ENCODE measurements at regions not wholly inside any gene's neighbourhood (a gene's known extent, or its start where the extent isn't known, plus 50 kb on each side); places are given as distances from the start of the nearest gene placed in this dataset.

DNA sequence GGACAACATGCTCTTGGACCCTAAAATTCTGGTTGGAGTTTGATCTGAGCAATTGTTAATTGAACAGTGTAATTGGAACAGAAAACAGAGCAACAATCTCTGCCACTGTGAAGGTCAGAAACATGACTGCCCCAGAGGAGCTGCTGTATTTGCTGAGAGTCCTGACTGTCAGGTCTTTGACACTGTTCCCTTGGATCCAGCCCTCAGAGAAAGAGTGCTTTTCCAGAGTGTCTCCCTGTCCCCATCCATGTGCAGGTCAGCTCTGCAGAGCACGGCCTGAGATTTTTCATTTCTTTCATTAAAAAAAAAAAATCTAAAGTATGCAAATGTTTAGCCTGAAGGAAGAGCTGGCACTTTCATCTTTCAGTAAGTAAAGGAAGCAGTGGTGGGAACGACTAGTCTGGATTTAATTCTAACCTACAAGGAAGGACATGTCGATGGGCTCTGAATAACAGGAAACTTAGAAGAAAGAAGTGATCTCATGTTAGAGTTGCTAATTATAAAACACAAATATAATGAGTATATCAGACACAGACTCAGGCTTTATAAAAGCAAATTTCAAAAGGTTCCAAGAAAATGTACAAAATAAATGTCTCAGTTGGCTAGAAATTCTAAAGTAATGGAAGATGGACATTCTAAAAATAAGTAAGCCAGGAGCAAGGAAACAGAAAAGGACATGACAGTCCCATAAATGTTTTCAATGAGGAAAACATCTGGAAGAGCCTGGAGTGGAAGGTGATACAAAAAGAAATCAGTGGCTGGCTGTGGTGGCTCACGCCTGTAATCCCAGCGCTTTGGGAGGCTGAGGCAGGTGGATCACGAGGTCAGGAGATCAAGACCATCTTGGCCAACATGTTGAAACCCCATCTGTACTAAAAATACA is 876.5 kb downstream of the EPHA4 start:
- Histone ChIP-seq H3K36me3 (ENCODE audit: insufficient read depth) (no peaks in the 10 kb centered on the region), H3K27ac (ENCODE audit: low read depth) (no peak overlapping the region), H3K4me1 (ENCODE audit: insufficient read depth) (no peaks in the 10 kb centered on the region), H3K4me3 (ENCODE audit: low read depth, low read length) (no peak overlapping the region)
- no peak for DNase-seq (ENCODE audit: extremely low spot score)
- WGBS, result 75% methylated on average over 6 of the region's 6 CpGs

DNA sequence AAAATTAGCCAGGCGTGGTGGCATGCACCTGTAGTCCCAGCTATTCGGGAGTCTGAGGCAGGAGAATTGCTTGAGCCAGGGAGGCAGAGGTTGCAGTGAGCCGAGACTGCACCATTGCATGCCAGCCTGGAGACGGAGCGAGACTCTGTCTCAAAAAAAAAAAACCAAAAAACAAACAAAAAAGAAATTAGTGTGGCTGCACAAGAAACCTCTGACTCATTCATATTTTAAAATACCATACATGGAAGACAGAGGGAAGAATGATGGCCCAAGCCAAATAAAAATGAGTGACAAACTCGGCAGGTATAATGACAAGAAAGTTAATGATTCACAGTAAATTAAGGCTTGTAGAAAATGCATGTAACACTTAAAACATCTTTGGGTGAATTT is 875.8 kb downstream of the EPHA4 start:
- DNase-seq (ENCODE audit: extremely low spot score), result no peak
- Histone ChIP-seq H3K36me3 (ENCODE audit: insufficient read depth) (no peaks in the 10 kb centered on the region), H3K27ac (ENCODE audit: low read depth) (no peak overlapping the region), H3K4me3 (ENCODE audit: low read depth, low read length) (no peak overlapping the region), H3K4me1 (ENCODE audit: insufficient read depth) (no peaks in the 10 kb centered on the region)
- WGBS, result 92% methylated on average over 6 of the region's 6 CpGs

DNA sequence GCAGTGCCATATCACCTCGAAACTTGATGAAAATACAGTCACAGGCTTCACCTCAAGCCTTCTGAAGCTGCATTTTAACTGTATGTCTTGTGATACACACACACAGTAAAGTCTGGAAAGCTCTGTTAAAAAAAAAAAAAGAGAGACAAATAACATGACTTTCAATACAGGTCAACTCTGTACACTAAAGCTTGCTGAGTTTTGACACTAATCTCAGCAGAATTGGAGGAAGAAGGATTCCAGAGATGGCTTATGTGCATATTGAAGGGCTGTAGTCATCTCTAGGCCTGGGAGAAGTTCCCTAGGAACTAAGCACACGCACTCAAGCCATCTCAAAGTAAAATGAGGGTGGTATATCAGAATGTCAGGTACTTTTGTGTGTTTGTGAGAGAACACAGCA is 875.1 kb downstream of the EPHA4 start:
- no peak for DNase-seq (ENCODE audit: extremely low spot score)
- H3K27ac ChIP-seq (ENCODE audit: low read depth), result no peak overlapping the region
- 93% methylated on average over 2 of the region's 2 CpGs for WGBS
- H3K36me3 ChIP-seq (ENCODE audit: insufficient read depth), result no peaks in the 10 kb centered on the region
- H3K4me3 ChIP-seq (ENCODE audit: low read depth, low read length), result no peak overlapping the region
- no peaks in the 10 kb centered on the region for H3K4me1 ChIP-seq (ENCODE audit: insufficient read depth)

DNA sequence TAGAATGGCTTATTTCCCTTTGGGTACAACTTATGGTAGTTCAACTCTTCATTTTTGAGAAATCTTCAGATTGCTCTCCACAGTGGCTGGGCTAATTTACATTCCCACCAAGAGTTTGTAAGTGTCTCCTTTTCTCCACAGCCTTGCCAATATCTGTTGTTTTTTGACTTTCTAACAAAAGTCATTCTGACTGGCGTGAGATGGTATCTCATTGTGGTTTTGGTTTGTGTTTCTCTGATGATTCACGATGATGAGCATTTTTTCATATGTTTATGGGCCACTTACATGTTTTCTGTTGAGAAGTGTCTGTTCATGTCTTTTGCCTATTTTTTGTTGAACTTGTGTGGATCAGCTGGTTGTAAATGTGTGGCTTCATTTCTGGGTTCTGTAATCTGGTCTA is 871.0 kb downstream of the EPHA4 start:
- Histone ChIP-seq H3K4me3 (ENCODE audit: low read depth, low read length) (no peak overlapping the region), H3K27ac (ENCODE audit: low read depth) (no peak overlapping the region), H3K4me1 (ENCODE audit: insufficient read depth) (no peaks in the 10 kb centered on the region), H3K36me3 (ENCODE audit: insufficient read depth) (no peaks in the 10 kb centered on the region)
- DNase-seq (ENCODE audit: extremely low spot score), result no peak
- WGBS, result 93% methylated on average over 2 of the region's 2 CpGs

DNA sequence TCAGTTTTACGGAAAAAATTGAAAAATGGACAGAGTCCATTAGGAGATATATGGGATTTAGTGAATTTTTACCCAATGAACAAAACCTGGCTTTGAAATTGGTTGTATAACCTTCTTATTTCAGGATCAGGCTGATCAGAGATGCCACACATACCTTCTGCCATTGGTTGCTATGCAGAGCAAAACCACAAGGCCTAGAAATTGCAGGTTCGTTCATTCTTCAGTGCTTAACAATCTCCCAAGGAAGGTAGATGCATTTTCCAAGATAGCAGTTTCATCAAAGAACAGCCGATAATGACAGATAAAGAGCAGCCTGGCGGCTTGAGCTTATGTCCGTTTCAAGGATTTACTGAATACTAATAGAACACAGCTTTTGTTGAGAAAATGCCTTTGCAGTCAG is 868.8 kb downstream of the EPHA4 start:
- 86% methylated on average over 5 of the region's 5 CpGs for WGBS
- Histone ChIP-seq H3K27ac (ENCODE audit: low read depth) (no peak overlapping the region), H3K4me3 (ENCODE audit: low read depth, low read length) (no peak overlapping the region), H3K36me3 (ENCODE audit: insufficient read depth) (no peaks in the 10 kb centered on the region), H3K4me1 (ENCODE audit: insufficient read depth) (no peaks in the 10 kb centered on the region)
- DNase-seq (ENCODE audit: extremely low spot score), result no peak

DNA sequence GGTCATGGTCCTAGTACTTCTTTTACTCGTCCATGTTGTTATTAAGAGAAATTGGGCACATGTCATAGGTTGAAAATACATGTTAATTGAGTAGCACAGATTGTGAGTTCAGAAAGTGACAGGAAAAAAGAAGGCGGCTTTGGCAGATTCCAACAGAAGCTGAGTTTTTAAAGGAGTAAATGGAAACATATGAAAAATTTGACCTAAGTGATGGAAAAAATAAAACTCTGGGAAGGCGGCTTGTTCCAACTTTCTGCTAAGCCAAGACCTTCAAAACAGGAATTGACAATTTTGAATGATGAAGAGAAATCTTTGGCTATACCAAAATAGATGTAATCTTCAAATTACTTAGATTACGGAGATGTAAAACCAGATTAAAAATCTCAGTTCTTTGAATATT is 868.0 kb downstream of the EPHA4 start:
- Histone ChIP-seq H3K36me3 (ENCODE audit: insufficient read depth) (no peaks in the 10 kb centered on the region), H3K4me3 (ENCODE audit: low read depth, low read length) (no peak overlapping the region), H3K4me1 (ENCODE audit: insufficient read depth) (no peaks in the 10 kb centered on the region), H3K27ac (ENCODE audit: low read depth) (no peak overlapping the region)
- 93% methylated on average over 4 of the region's 4 CpGs for WGBS
- no peak for DNase-seq (ENCODE audit: extremely low spot score)

DNA sequence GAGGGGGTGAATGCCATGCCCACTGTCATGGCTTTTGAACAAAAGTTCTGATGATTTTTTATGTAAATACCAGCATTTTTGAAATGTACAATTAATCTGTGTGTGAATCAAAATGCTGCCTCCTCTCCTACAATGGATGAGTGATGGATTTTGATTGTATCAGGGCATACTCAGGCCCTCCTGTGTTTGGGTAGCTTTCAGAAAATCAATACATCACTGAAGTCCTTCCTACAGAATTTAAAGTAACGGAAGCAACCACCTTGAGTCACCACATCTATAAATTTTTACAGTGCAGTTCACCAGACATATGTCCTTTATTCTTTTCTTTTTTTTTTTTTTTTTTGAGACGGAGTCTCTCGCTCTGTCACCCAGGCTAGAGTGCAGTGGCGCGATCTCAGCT is 867.3 kb downstream of the EPHA4 start:
- Histone ChIP-seq H3K36me3 (ENCODE audit: insufficient read depth) (no peaks in the 10 kb centered on the region), H3K4me3 (ENCODE audit: low read depth, low read length) (no peak overlapping the region), H3K27ac (ENCODE audit: low read depth) (no peak overlapping the region), H3K4me1 (ENCODE audit: insufficient read depth) (no peaks in the 10 kb centered on the region)
- DNase-seq (ENCODE audit: extremely low spot score), result no peak
- WGBS, result 97% methylated on average over 5 of the region's 5 CpGs

DNA sequence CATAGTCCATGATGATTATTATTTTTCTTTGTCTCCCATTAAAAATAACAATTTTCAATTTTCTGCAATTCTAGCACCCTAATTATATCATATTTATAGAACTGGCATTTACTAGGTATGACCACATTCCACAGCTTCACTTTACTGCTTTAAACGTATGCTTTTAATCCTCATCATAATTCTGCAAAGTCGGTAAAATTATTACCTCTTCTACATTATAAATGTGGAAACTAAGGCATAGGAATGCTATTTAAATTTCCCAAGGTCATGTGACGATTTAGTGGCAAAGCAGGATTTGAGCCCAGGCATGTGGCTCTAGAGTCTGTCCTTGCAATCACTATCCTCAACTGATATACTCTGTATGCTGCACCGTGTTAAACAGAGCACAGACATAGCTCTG is 866.4 kb downstream of the EPHA4 start:
- Histone ChIP-seq H3K4me3 (ENCODE audit: low read depth, low read length) (no peak overlapping the region), H3K27ac (ENCODE audit: low read depth) (no peak overlapping the region), H3K36me3 (ENCODE audit: insufficient read depth) (no peaks in the 10 kb centered on the region), H3K4me1 (ENCODE audit: insufficient read depth) (no peaks in the 10 kb centered on the region)
- WGBS, result 78% methylated on average over 4 of the region's 4 CpGs
- no peak for DNase-seq (ENCODE audit: extremely low spot score)

DNA sequence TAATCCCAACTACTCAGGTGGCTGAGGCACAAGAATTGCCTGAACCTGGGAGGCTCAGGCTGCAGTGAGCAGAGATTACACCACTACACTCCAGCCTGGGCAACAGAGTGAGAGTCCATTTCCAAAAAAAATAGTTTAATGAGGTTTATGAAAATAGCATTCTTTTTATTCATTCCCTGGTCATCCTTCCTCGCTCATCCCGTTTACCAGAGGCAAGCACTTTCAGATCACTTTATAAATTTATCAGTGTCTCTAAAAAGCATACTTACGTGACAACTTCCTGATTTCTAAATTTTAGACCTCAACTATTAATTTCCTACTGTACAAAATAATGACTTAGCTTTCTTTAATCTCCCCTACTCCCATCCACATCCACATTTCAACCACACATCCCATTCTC is 864.8 kb downstream of the EPHA4 start:
- H3K4me1 ChIP-seq (ENCODE audit: insufficient read depth), result no peaks in the 10 kb centered on the region
- H3K36me3 ChIP-seq (ENCODE audit: insufficient read depth), result no peaks in the 10 kb centered on the region
- DNase-seq (ENCODE audit: extremely low spot score), result no peak
- WGBS, result 88% methylated on average over 3 of the region's 3 CpGs
- no peak overlapping the region for H3K4me3 ChIP-seq (ENCODE audit: low read depth, low read length)
- H3K27ac ChIP-seq (ENCODE audit: low read depth), result no peak overlapping the region

DNA sequence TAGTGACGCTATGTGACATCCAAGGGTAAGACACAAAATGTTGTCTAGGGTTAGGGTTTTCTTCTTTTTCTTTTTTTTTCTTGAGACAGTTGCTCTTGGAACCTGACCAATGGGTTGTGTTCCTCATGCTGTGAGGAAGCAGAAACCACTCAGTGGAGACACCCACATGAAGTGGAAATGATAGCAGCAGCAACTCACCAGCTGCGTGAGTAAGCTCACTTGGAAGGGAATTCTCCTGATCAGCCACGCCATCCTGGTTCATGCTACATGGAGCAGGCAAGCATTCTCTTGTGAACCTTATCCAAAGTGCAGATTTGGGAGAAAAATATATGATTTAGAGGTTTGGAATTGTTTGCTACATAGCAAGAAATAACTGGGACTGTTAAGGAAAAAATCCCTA is 863.7 kb downstream of the EPHA4 start:
- 83% methylated on average over 3 of the region's 3 CpGs for WGBS
- no peak overlapping the region for H3K4me3 ChIP-seq (ENCODE audit: low read depth, low read length)
- no peak overlapping the region for H3K27ac ChIP-seq (ENCODE audit: low read depth)
- no peak for DNase-seq (ENCODE audit: extremely low spot score)
- no peaks in the 10 kb centered on the region for H3K36me3 ChIP-seq (ENCODE audit: insufficient read depth)
- H3K4me1 ChIP-seq (ENCODE audit: insufficient read depth), result no peaks in the 10 kb centered on the region

DNA sequence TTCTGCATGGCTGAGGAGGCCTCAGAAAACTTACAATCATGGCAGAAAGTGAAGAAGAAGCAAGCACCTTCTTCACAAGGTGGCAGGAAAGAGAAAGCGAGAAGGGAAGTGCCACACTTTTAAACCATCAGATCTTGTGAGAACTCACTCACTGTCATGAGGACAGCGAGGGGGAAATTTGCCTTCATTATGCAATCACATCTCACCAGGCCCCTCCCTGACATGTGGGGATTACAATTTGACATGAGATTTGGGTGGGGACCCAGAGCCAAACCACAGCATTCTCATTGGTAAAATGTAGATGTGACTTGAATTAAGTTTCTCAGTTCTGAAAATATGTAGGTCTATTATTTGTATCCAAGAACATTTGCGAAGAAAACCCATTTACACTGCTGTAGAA is 854.8 kb downstream of the EPHA4 start:
- Histone ChIP-seq H3K4me3 (ENCODE audit: low read depth, low read length) (no peak overlapping the region), H3K36me3 (ENCODE audit: insufficient read depth) (no peaks in the 10 kb centered on the region), H3K4me1 (ENCODE audit: insufficient read depth) (no peaks in the 10 kb centered on the region), H3K27ac (ENCODE audit: low read depth) (no peak overlapping the region)
- WGBS, result 93% methylated on average over 3 of the region's 3 CpGs
- no peak for DNase-seq (ENCODE audit: extremely low spot score)

DNA sequence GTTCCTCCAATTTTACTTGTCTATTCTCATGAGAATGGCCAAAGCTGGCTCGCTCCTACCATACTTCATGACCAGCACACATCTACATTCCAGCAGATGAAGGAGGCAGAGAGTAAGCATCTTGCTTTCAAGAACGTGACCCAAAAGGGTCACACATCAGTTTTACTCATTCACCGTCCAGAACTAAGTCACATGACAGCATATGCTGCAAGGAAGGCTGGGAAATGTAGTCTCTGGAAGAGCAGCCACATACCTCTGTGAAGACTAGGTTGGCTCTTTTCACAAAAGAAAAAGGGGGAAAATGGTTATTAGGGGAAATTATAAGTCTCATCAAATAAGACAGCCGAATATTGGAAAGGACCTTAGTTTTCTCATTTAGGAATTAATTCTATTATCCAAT is 835.3 kb downstream of the EPHA4 start:
- DNase-seq (ENCODE audit: extremely low spot score), result no peak
- 74% methylated on average over 4 of the region's 4 CpGs for WGBS
- H3K27ac ChIP-seq (ENCODE audit: low read depth), result no peak overlapping the region

DNA sequence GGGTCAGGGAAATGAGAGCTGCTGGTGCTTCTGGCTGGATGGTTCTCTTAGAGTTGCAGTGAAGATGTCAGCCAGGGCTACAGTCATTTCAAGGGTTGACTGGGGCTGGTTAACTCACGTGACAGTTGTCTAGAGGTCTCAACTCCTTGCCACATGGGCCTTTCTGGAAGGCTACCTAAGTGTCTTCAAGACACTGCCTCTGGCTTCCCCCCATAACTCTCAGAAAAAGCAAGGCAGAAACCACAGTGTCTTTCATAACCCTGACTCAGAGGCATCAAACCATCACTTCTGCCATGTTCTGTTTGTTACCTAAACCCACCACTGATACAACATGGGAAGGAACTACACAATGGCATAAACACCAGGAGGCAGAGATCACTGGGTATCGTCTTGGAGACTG is 828.9 kb downstream of the EPHA4 start:
- DNase-seq (ENCODE audit: extremely low spot score), result no peak
- Histone ChIP-seq H3K4me1 (ENCODE audit: insufficient read depth) (no peaks in the 10 kb centered on the region), H3K36me3 (ENCODE audit: insufficient read depth) (no peaks in the 10 kb centered on the region), H3K27ac (ENCODE audit: low read depth) (no peak overlapping the region), H3K4me3 (ENCODE audit: low read depth, low read length) (no peak overlapping the region)
- 91% methylated on average over 2 of the region's 2 CpGs for WGBS

More for the DNA sequence above, 835.3 kb downstream of the EPHA4 start:
- H3K4me1 ChIP-seq (ENCODE audit: insufficient read depth), result no peaks in the 10 kb centered on the region
- no peak overlapping the region for H3K4me3 ChIP-seq (ENCODE audit: low read depth, low read length)
- no peaks in the 10 kb centered on the region for H3K36me3 ChIP-seq (ENCODE audit: insufficient read depth)

DNA sequence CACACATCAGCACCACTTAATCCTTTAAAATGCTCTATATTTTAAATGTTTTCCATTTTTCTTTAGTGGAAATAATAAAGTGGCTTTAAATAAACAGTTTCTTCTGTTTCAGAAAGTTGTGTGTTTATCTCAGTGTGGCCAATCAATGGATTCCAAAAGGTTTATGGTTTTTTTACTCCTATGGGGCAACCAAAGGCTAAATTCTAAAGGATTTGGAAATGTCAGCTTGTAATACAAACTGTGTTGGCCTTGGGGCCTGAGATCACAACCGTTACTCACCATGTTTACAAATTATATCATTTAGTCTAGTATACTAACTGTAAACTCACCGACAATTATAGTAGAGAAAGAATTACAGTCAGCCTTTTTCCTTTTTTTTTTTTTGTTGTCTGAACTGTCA is 827.2 kb downstream of the EPHA4 start:
- no peak overlapping the region for H3K4me3 ChIP-seq (ENCODE audit: low read depth, low read length)
- no peak for DNase-seq (ENCODE audit: extremely low spot score)
- no peaks in the 10 kb centered on the region for H3K36me3 ChIP-seq (ENCODE audit: insufficient read depth)
- H3K4me1 ChIP-seq (ENCODE audit: insufficient read depth), result no peaks in the 10 kb centered on the region
- 52% methylated on average over 2 of the region's 2 CpGs for WGBS
- H3K27ac ChIP-seq (ENCODE audit: low read depth), result no peak overlapping the region

DNA sequence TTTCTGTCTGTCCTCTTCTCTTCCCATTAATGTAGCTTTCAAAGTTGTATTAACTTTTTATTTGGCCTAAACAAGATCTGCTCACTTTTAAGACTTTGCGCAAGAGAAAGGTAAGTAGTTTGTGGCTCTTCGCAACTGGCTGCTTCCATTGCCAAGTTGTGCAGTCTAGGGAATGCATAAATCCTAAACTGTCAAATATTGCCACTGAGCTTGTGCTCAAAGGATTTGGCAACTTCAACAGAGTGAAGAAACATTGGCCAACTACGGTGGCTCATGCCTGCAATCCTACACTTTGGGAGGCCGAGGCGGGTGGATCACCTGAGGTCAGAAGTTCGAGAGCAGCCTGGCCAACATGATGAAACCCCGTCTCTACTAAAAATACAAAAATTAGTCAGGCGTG is 826.4 kb downstream of the EPHA4 start:
- no peaks in the 10 kb centered on the region for H3K4me1 ChIP-seq (ENCODE audit: insufficient read depth)
- H3K36me3 ChIP-seq (ENCODE audit: insufficient read depth), result no peaks in the 10 kb centered on the region
- WGBS, result 90% methylated on average over 8 of the region's 8 CpGs
- no peak overlapping the region for H3K4me3 ChIP-seq (ENCODE audit: low read depth, low read length)
- no peak overlapping the region for H3K27ac ChIP-seq (ENCODE audit: low read depth)
- DNase-seq (ENCODE audit: extremely low spot score), result no peak
